Esophagus mucosa (tissue), 1 donor: ENCODE measurements at regions not wholly inside any gene's neighbourhood (a gene's known extent, or its start where the extent isn't known, plus 50 kb on each side); places are given as distances from the start of the nearest gene placed in this dataset.
"Not testable (repeated sequence)": the region's sequence is repeated elsewhere in the genome, so short reads cannot be mapped to it uniquely, and the experiment has no call there.

ENCODE experiments used
- ATAC-seq: fragments of 200-7000 bp; cut with Tn5 transposase; one replicate; pipeline ENCODE4 v1.9.1; 2020
- donor health status: DM: yes; HTN: yes; CAD: no.

DNA sequence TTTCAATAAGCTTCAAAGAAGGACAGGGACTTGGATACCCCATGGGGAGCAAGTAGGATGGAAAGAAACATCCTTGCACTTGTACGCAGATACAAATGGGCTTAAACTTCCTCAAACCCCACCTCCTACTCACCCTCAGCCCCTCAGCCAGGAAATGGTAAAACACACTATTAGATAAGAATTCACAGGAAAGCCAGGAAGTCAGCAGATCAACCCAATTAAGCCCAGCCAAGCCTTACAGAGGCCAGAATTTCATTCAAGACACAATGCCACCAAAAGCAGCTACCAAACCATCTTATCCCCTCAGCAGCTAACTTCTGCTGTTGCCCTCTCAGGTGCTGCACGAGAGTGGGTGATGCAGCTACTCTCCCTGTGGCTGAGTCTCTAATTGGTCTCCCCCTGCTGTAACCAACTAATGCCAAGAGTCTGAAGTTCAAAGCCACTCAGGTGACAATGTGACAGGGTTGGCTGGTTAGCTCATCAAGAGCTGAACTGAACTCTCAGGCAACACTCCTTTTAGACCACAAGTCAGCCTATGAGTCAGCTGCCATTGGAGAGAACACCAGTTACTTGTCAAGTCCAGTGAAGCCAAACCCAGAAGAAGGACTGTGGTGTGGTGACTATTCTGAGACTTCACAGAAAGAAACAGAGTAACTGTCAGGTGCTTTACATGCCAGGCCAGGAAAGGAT is 201.9 kb downstream of the ZNF608 start:
- no peak for ATAC-seq

DNA sequence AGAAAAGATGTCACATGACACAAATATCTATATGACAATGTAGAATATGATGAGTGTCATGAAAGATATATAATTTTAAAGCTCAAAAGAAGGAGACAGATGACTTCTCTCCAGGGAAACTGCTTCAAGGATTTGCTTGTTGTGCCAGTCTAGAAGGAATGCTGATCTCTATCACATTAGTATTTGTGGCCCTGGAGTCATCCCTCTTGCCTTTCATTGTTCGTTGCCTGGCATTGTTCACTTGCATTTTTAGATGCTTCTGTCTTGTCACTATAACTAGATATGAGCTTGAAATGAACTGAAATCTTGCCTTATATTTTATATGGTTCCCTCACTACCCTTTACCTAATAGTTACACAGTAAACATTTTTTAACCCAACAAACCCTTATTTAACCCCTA is 207.5 kb downstream of the ZNF608 start:
- ATAC-seq, result no peak

DNA sequence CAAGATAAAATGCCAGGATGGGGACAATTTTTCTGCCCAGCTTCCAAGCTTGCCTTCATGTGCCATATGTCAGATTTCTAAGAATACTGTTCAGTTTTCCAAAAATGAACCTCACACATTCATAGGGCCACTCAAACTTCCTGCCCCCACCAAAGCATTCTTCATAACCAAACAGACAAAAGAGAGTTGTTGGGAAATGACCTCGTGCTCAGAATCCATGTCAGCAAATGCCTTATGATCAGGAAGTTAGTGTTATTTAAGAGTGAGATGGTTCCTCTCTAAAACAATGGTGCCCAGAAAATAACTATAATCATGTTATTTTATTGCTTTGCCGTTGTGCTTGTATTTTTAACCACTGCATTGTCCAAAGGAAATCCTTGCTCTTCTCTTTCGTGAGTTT is 208.2 kb downstream of the ZNF608 start:
- no peak for ATAC-seq

DNA sequence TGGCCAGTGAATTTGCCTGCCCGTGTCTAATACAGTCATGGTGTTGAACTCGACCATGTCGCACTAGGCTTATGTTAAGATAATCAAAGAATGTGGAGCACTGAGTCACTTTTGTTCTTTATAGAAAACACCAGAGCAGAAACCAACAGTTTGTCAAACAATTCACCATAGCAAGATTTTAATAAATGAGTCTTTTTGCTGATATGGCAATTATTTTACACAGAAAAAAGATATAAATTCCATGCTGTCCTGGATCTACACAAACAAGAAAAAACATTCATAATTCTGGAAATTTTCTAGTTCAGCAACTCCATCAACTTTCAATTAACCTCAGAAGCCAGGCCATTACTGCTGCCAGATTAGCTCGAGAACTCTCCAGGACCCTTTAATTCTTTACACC is 208.9 kb downstream of the ZNF608 start:
- ATAC-seq, result no peak

DNA sequence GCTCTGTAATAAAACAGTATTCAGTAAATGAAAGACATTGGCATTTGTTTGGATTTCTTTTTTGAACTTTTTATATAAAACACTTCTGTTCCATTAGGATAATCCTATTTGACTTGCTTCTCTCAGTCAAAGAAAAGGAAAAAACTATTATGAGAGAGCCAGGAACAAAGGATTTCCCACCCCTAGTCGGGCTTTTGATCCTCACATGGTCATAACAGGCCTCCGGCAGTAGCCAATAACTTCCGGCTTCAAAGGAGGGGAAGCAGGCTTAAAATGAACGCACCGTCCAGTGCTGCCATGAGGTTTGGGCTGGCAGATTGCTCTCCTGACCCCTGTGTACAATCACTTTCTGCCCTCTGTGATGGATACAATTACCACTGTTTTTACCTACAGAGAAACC is 209.3 kb downstream of the ZNF608 start:
- ATAC-seq, result no peak

DNA sequence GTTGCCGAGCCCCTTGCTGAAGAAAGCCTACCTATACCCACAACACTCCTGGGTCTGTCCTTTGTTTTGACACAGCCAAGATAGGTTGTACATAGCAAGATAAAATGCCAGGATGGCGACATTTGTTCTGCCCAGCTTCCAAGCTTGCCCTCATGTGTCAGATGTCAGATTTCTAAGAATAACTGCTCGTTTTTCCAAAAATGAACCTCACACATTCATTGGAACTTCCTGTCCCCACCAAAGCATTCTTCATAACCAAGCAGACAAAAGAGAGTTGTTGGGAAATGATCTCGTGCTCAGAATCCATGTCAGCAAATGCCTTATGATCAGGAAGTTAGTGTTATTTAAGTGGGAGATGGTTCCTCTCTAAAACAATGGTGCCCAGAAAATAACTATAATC is 210.1 kb downstream of the ZNF608 start:
- no peak for ATAC-seq

DNA sequence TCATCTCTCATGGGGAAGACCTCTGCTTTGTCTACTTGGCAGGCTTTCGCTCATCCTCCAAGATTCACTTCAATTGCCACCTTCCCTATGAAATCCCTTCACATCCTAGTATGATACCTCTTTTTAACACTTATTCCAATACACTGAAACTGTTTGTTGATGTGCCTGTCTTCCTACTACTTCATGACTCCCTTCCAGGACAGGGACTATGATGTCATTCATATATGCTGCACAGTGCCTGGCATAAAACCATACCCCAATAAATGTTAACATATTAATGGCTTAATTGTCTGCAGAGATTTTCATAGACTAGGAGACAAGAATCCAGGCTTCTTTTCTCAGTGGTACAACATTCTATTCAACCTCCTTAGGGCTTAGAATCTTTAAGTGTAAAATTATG is 215.5 kb downstream of the ZNF608 start:
- no peak for ATAC-seq

DNA sequence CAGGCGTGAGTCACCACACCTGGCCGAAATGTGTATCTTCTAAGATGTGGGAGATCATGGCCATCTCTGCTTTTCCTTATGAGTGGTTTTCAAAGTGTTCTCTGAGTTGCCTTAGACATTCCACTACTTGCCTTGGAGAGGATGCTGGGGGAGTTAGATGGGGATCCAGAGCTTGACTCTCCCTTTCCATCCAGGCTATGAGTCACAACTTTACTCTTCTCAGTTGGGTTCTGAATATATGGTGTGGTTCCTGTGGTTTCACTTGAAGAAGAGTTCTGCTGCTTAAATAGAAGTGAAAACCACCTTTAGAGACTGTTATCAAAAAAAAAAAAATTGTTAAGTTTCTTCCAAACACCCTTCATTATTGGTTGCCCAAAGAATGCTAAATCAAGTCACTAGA is 217.6 kb downstream of the ZNF608 start:
- no peak for ATAC-seq

DNA sequence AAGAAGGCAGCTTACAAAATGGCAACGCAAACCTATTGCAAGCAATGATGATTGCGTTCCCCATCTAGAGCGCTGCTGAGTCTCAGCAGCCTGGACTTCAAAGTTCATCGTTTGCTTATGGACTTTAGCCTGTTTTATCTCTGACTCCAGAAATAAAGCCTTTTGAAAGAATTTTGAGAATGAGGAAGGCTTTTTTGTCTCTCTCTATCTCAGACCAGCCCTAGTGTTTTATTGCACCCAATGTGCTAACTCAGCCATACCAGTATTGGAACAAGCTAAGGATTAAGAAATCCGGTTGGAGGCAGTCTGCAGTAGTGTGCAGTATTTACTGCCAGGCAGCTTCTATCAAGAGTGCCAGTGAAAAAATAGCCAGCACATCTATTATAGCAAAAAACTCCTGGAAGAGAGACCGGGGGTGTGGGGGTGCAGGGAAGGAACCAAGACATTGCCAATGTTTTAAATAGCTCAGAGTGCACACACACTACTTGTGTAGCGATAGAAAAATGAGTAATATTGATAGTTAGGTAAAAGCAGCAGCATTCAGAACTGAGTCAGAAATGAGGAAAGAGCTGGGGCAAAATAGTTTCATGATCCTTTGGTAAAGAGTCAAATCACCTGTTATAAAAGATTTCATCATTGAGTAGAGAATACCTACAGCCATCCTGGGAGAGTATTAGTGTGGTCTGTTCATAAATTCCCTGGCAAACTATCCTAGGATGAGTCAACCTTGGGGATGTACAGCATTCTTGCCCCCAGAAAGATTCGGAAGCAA is 219.0 kb downstream of the ZNF608 start:
- no peak for ATAC-seq

DNA sequence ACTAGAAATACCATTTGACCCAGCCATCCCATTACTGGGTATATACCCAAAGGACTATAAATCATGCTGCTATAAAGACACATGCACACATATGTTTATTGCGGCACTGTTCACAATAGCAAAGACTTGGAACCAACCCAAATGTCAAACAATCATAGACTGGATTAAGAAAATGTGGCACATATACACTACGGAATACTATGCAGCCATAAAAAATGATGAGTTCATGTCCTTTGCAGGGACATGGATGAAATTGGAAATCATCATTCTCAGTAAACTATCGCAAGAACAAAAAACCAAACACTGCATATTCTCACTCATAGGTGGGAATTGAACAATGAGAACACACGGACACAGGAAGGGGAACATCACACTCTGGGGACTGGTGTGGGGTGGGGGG is 220.4 kb downstream of the ZNF608 start:
- not testable (repeated sequence) for ATAC-seq

DNA sequence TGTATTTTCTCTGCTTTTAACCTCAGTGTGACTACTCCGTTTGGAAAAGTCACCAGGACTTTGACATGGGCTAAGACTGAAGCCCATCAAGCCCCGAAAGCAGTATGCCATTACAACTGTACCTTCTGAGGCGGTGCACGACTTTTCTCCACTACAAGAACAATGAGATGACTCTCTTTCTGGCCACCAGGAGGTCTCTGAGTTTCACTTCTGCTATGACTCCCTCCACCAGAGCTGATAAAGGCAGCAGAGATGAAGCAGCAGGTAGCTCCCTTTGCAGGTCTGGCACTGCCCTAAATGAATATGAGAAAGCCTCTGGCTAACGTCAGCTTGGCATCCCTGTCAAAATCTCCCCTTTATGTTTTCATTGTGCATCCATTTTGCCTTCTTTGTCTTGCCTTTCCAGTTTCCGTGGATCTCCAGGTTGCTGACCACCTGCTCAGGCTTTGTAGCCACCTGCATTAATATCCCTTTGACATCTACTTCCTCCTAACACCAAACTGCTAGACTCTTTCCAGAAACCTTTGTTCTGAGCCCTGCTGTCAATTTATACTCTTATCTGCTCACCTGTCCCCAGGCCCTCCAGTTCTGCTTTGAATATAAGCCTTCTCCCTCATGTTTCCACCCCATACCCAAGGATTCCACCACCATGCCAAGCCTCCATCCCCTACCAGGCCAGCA is 221.7 kb downstream of the ZNF608 start:
- no peak for ATAC-seq

DNA sequence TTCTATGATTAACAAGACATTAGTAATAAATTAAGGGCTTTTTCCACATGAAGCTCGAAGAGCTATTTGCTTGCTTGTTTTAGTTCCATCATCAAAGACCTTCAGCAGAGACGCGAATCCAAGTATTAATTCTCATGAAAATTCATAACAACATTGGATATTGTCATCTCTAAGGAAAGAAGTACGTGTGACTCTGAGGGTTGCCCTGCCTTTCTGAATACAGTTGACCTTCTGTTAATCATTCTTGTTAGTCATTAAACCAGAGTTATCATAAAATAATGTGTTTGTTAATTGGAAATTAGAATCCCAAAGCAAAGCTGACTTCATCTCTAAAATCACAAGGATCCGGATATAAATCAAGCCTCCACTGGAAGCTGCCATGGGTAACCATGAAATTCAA is 222.5 kb downstream of the ZNF608 start:
- ATAC-seq, result no peak

DNA sequence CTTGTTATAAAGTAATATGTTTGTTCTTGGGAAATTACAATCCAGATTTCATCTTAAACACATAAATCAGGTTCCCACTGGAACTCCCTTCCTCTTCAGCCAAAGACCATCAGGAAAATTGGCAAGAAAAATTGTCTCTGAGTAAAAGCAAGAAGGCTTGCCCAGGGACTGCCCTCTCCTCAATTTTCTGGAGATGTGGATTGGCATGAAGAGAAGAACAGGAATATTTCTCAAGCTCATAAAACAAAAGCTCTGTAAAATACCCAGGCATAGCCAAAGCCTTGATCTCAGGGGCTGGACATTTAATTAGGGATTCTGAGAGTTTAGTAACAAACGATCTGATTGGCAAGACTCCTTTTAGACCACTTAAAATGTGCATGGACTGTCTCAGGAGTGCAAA is 223.4 kb downstream of the ZNF608 start:
- ATAC-seq, result no peak

DNA sequence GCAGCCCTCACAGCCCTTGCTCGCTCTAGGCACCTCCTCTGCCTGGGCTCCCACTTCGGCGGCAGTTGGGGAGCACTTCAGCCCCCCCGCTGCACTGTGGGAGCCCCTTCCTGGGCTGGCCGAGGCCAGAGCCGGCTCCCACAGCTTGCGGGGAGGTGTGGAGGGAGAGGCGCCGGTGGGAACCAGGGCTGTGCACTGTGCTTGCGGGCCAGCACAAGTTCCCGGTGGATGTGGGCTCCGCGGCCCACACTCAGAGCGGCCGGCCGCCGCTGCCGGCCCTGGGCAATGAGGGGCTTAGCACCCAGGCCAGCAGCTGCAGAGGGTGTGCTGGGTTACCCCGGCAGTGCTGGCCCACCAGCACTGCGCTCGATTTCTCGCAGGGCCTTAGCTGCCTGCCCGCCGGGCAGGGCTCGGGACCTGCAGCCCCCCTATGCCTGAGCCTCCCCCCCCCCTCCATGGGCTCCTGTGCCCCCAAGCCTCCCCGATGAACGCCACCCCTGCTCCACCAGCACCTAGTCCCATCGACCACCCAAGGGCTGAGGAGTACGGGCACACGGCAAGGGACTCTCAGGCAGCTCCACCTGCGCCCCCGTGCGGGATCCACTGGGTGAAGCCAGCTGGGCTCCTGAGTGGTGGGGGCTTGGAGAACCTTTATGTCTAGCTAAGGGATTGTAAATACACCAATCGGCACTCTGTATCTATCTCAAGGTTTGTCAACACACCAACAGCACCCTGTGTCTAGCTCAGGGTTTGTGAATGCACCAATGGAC is 224.8 kb downstream of the ZNF608 start:
- no peak for ATAC-seq

DNA sequence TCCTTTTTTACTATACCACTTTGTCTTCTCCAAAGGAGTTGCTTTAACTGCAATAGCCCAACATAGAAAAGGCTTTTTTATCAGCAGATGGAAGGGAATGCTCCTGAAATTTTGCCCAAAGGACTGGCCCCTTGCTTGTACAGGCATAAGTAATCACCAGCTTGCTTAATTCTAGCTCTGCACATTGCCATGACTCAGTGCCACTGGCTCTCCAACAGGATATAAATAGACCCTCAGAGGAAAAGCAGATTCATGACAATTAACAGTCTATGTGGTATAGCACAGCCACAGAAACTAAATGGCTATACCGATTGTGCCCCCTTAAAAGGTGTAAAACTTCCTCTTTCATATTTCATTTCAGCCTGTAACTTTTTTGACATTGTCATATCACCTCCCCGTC is 227.0 kb downstream of the ZNF608 start:
- no peak for ATAC-seq

DNA sequence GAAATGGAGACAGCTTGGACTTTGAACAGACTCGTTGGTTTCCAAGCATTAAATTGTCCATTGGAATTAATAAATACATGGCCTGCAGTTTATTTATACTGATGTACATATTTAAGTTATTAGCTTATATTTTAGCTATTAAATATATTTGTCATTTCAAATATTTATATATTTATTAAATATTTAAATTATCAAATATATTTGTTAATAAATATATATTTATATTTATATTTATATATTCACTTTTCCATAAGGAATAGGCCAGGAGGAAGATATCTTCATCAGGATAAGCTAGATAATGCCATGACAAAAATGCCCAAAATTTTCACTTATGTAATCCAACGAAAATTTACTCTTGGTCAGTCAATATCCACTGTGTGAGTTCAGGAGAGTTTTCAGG is 229.9 kb downstream of the ZNF608 start:
- ATAC-seq, result no peak

DNA sequence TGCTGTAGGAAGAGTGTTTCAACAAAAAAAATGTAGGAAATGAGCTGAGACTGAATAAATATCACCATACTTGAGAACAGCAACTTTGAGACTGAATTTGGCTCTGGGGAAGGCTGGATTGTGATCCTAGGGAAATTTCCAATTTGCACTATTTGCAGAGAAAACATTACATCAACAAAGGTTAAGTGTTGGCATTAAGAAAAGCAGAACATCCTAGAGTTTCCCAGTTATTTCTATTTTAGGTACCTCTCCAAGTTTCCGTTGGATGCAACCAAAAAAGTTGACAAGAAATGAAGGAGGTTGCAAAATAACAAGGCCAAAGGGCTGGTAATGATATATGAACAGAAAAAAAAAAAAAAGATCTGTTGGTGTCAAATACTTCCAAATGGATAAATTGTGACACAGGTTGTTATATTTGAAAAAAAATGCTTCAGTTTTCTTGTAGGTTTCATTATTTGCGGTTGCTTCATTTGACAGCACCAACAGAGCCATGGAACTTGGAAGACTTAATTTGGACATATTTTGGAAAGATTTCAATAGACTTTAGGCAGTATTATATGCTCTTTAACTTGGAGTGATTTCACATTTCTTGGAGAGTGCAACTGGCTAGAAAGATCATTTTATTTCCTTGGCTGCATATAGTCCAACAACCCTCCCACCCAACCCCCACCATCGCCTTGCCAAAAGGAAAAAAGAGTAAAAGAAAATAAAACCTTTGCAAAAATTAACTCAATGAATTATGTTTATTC is 230.8 kb downstream of the ZNF608 start:
- ATAC-seq, result no peak

DNA sequence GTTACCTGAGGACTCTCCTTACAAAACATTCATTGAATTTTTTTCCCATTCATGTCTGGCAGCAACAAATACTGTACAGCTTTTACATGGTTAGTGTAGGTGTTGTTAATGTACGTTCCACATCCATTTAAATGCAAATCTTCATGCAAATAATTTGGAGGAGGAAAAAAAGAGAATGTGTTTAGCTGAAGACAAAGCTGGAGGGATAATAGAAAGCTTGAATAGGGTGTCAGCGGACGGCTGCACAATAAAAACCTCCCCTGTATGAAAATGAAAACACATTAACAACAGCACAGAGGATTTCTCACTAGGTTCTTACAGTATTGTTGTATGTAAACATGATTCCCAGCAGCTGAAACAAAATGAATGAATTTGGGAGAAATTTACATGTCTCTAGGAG is 231.5 kb downstream of the ZNF608 start:
- no peak for ATAC-seq

DNA sequence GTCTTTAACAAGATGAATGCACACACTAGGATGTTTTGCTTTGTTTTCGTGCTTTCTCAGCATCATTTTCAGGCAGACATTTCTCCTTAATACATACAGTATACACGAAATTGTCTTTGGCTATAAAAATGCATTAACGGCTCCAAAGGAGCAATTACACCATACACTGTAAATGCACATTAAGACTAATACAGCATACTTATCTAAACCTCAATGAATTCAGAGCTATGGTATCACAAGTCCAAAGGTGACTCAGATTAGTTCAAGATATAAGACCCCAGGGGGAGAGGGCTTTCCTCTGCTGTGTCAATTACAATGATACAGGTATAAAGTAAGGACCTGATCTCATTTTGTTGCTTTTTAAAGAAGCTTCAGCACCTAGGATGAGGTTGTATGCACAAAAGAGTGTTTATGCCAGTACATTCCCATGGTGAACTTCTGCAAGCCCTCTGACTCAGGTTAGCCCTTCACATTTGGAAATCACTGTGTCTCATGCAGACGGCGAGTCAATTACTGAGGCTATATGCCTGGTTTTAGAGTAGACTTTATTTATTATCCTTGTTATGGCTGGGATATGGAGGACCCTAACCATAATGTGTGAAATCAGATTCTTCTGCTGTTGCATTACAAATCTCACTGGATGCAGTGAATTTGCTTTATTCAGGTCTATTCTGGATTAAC is 233.3 kb downstream of the ZNF608 start:
- no peak for ATAC-seq

DNA sequence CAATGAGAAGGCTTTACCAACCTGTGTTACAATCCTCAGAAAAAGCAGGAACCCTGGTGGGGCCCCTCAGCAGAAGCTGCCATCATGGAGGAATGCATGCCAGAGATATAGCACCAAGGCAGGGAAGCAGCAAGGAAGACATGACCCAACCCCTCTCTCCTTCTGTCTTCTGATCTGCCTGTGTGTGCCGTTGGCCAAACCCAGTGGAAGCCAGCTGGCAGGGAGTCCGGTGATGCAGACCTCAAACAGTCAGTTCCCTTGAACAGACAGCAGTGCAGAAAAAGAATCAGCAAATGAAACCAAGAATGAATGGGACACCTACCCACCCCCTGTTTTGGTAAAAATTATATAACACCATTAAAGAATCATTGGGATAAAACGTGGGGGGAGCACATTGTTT is 234.2 kb downstream of the ZNF608 start:
- no peak for ATAC-seq

DNA sequence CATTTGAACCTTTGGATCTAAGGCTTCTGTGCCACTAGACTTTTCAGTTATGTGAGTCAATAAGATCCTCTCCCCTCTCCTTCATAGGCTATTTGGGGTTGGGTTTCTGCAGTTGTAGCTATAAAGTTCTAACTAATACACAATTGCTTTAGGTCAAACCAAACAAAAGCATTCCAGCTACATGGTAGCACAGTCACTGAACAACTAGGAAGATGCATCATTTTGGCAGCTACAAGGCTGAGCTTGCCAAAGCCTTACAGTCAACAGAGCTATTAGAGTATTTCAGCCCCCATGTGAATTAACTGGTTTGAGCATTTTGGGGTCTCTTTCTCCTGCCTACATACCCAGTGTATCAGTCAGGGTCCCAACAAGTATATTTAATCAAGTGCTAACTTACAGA is 234.6 kb downstream of the ZNF608 start:
- no peak for ATAC-seq

DNA sequence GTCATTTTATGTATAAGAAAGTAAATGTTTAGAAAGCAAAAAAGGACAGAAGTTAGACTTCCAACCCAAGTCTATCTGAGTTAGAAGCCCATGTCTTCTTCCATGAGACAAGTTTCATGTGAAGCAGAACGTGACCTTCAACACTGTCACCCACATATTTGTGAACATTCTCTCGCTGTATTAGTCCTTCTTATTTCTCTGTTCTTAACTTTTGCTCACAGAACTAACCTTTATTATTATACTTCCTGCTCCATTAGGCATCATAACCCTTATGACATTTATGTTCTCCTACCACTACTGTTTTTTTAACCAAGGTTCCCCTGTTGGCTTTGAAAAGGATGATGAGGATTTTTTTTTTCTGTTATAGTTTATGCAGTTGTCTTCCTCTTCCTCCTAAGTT is 238.8 kb downstream of the ZNF608 start:
- no peak for ATAC-seq
